Gastroesophageal sphincter (tissue), 3 donors: ENCODE measurements at regions not wholly inside any gene's neighbourhood (a gene's known extent, or its start where the extent isn't known, plus 50 kb on each side); places are given as distances from the start of the nearest gene placed in this dataset.

Source experiments
- CTCF ChIP-seq, 4 experiments: fragments of 200-600 bp in 2 of 4; fragments of 450-650 bp in 2 of 4; sonication (generic) in 1 of 4; IDR thresholded peaks; one replicate each; pipeline ENCODE4 v1.5.1; 2017 to 2019; ENCODE audit warnings: antibody characterized with exemption in 4 of 4, mild to moderate bottlenecking in 2 of 4, moderate library complexity in 2 of 4
- EP300 ChIP-seq: sonication (generic); formaldehyde crosslinking; IDR thresholded peaks from one replicate; pipeline ENCODE4 v1.6.1; 2017; ENCODE audit warnings: antibody characterized with exemption, mild to moderate bottlenecking
- POLR2A ChIP-seq, 2 donors: fragments of 450-650 bp; IDR thresholded peaks; one replicate each; pipeline ENCODE4 v1.6.1; 2017; ENCODE audit warnings: antibody characterized with exemption in 2 of 2, mild to moderate bottlenecking in 2 of 2, moderate library complexity in 1 of 2
- POLR2AphosphoS5 ChIP-seq: sonication (generic); formaldehyde crosslinking; IDR thresholded peaks from one replicate; pipeline ENCODE4 v1.6.1; 2017; ENCODE audit warnings: antibody characterized with exemption

GRCh38 chr5:125181955-125182354 lies 435.5 kb upstream of the ZNF608 start:
- no peak for TF ChIP-seq CTCF (IDR thresholded peaks at IDR 0.05)
- no peak for TF ChIP-seq POLR2A (IDR thresholded peaks at IDR 0.05)
- TF ChIP-seq POLR2AphosphoS5: no peak
- no peak for TF ChIP-seq EP300
